WTC11 (cell line): ENCODE measurements at regions not wholly inside any gene's neighbourhood (a gene's known extent, or its start where the extent isn't known, plus 50 kb on each side); places are given as distances from the start of the nearest gene placed in this dataset.

ENCODE experiments used
- ATAC-seq: fragments of 200-7000 bp; cut with Tn5 transposase; 2 replicates; pipeline ENCODE4 v1.10.0; 2021; ENCODE audit warnings: mild to moderate bottlenecking, moderate library complexity
- CTCF ChIA-PET: fragments of 300-600 bp; sonication (Branson Sonifier 250); formaldehyde crosslinking; loops from one replicate; lab custom pipeline; 2021; ENCODE audit warnings: antibody characterized with exemption; lab: Charles Lee
- POLR2A ChIA-PET: fragments of 350-600 bp; sonication (Branson Sonifier 250); formaldehyde crosslinking; loops from one replicate; lab custom pipeline; 2021; ENCODE audit warnings: antibody characterized with exemption; lab: Charles Lee
- DNase-seq: peaks from one replicate; pipeline ENCODE4 v3.0.0; 2021; ENCODE audit warnings: low spot score
- H3K27ac Mint-ChIP-seq: 2 replicates; pipeline ENCODE4 v1.8.0; 2021; ENCODE audit warnings: mixed read lengths
- H3K27me3 Mint-ChIP-seq: 2 replicates; pipeline ENCODE4 v1.8.0; 2021; ENCODE audit warnings: low read depth, mild to moderate bottlenecking, moderate library complexity, mixed read lengths
- H3K36me3 Mint-ChIP-seq: 2 replicates; pipeline ENCODE4 v1.8.0; 2021; ENCODE audit warnings: mixed read lengths
- H3K4me1 Mint-ChIP-seq: 2 replicates; pipeline ENCODE4 v1.8.0; 2022; ENCODE audit warnings: mixed read lengths
- H3K4me3 Mint-ChIP-seq: 2 replicates; pipeline ENCODE4 v1.8.0; 2021; ENCODE audit warnings: mild to moderate bottlenecking, moderate library complexity, mixed read lengths
- H3K9me3 Mint-ChIP-seq: 2 replicates; pipeline ENCODE4 v1.8.0; 2021; ENCODE audit warnings: mixed read lengths
- ESRRA ChIP-seq: sonication (generic); formaldehyde crosslinking; IDR thresholded peaks from 2 replicates; pipeline ENCODE4 v1.8.1; 2022; ENCODE audit warnings: mild to moderate bottlenecking, missing genetic modification reagents, borderline replicate concordance
- FOXJ3 ChIP-seq: sonication (generic); formaldehyde crosslinking; IDR thresholded peaks from 2 replicates; pipeline ENCODE4 v1.9.0; 2021; ENCODE audit warnings: missing genetic modification reagents, mild to moderate bottlenecking, borderline replicate concordance
- IRF2 ChIP-seq: sonication (generic); formaldehyde crosslinking; IDR thresholded peaks from 2 replicates; pipeline ENCODE4 v1.8.0; 2022; ENCODE audit warnings: low read depth, missing genetic modification reagents, borderline replicate concordance
- NFE2L1 ChIP-seq: sonication (generic); formaldehyde crosslinking; IDR thresholded peaks from 2 replicates; pipeline ENCODE4 v1.8.1; 2023; ENCODE audit warnings: missing genetic modification reagents
- NR2C2 ChIP-seq: sonication (generic); formaldehyde crosslinking; IDR thresholded peaks from 2 replicates; pipeline ENCODE4 v1.8.0; 2022; ENCODE audit warnings: mild to moderate bottlenecking, missing genetic modification reagents
- OVOL2 ChIP-seq: fragments of 250-450 bp; sonication (Bioruptor Pico); IDR thresholded peaks from 2 replicates; pipeline ENCODE4 v1.9.0; 2021; ENCODE audit warnings: mild to moderate bottlenecking, borderline replicate concordance
- RELA ChIP-seq: sonication (generic); formaldehyde crosslinking; IDR thresholded peaks from 2 replicates; pipeline ENCODE4 v1.8.1; 2022; ENCODE audit warnings: missing genetic modification reagents, mild to moderate bottlenecking, borderline replicate concordance
- SMAD3 ChIP-seq: sonication (generic); formaldehyde crosslinking; IDR thresholded peaks from 2 replicates; pipeline ENCODE4 v1.8.0; 2022; ENCODE audit warnings: missing genetic modification reagents, mild to moderate bottlenecking, borderline replicate concordance
- TEAD1 ChIP-seq: sonication (generic); formaldehyde crosslinking; IDR thresholded peaks from 2 replicates; pipeline ENCODE4 v1.8.0; 2022; ENCODE audit warnings: mild to moderate bottlenecking, missing genetic modification reagents
- ZBTB21 ChIP-seq: sonication (generic); formaldehyde crosslinking; IDR thresholded peaks from 2 replicates; pipeline ENCODE4 v1.8.1; 2023; ENCODE audit warnings: mild to moderate bottlenecking, missing genetic modification reagents, borderline replicate concordance
- ZNF138 ChIP-seq: sonication (generic); formaldehyde crosslinking; conservative IDR thresholded peaks from 2 replicates; pipeline ENCODE4 v1.8.1; 2022; ENCODE audit warnings: mild to moderate bottlenecking, moderate library complexity, missing genetic modification reagents
- ZNF232 ChIP-seq: sonication (generic); formaldehyde crosslinking; IDR thresholded peaks from 2 replicates; pipeline ENCODE4 v1.8.0; 2022; ENCODE audit warnings: mild to moderate bottlenecking, missing genetic modification reagents
- ZNF281 ChIP-seq: sonication (generic); formaldehyde crosslinking; IDR thresholded peaks from 2 replicates; pipeline ENCODE4 v1.8.0; 2023; ENCODE audit warnings: mild to moderate bottlenecking, missing genetic modification reagents
- ZNF416 ChIP-seq: fragments of 250-450 bp; sonication (Bioruptor Pico); IDR thresholded peaks from 2 replicates; pipeline ENCODE4 v1.9.0; 2021; ENCODE audit warnings: mild to moderate bottlenecking, inconsistent platforms
- ZNF423 ChIP-seq: fragments of 250-450 bp; sonication (Bioruptor Pico); IDR thresholded peaks from 2 replicates; pipeline ENCODE4 v2.1.2; 2022; ENCODE audit warnings: mild to moderate bottlenecking, moderate library complexity
- TF ChIP-seq, protein P1 (sequence below): sonication (generic); formaldehyde crosslinking; IDR thresholded peaks from 2 replicates; pipeline ENCODE4 v1.8.1; 2023; ENCODE audit warnings: mild to moderate bottlenecking, missing genetic modification reagents
- TF ChIP-seq, protein P2 (sequence below): sonication (generic); formaldehyde crosslinking; IDR thresholded peaks from 2 replicates; pipeline ENCODE4 v1.8.0; 2022; ENCODE audit warnings: mild to moderate bottlenecking, missing genetic modification reagents
- TF ChIP-seq, protein P3 (sequence below): sonication (generic); formaldehyde crosslinking; IDR thresholded peaks from 2 replicates; pipeline ENCODE4 v1.8.1; 2023; ENCODE audit warnings: mild to moderate bottlenecking, missing genetic modification reagents, borderline replicate concordance
- TF ChIP-seq, protein P4 (sequence below): sonication (generic); formaldehyde crosslinking; IDR thresholded peaks from 2 replicates; pipeline ENCODE4 v1.8.1; 2022; ENCODE audit warnings: mild to moderate bottlenecking, missing genetic modification reagents, moderate library complexity, borderline replicate concordance

DNA sequence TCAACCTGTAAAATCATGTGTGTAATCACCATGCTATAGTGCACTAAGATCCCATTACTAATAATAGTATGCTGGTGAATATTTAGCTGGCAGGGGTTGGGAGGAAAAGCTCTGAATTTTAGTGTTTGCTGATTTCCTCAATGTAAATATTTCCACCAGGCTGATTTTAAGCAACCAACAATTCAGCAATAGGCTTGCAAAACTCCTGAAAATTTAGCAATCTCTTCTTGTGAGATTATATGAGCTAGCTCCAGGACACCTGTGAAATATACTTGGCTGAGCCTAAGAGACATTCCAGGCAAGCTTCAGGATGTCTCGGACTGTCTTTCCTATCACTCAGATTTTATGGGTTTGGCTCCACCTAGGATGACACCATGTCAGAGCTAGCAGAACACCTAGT, 106.9 kb upstream of the ANO4 start (continued):
- no peak for TF ChIP-seq TEAD1 (CRISPR knock-in tag)

- ATAC-seq (no peak), DNase-seq (no peak)
- peaks cover 52% of the 10 kb centered on the region for H3K9me3 Mint-ChIP-seq
- peaks cover 26% of the 10 kb centered on the region for H3K36me3 Mint-ChIP-seq
- peaks cover 3% of the 10 kb centered on the region; the same call in 1 of the 2 replicates for H3K27me3 Mint-ChIP-seq
- ChIA-PET CTCF (interaction anchor here (2.3 kb wide), 1 partner anchor 17 kb away, joined by 14 read pairs; no protein-coding TSS in a partner anchor), POLR2A (interaction anchor here (0.5 to 0.9 kb wide), 3 partner anchors 9 to 336 kb away, joined by 3 read pairs; no protein-coding TSS in a partner anchor)
- no peak overlapping the region for H3K4me3 Mint-ChIP-seq
- no peak overlapping the region for H3K27ac Mint-ChIP-seq
- no peak for TF ChIP-seq FOXJ3 (CRISPR knock-in tag)
- TF ChIP-seq ZBTB21: no peak
- no peak for TF ChIP-seq ZNF281
- TF ChIP-seq, protein P1, sequence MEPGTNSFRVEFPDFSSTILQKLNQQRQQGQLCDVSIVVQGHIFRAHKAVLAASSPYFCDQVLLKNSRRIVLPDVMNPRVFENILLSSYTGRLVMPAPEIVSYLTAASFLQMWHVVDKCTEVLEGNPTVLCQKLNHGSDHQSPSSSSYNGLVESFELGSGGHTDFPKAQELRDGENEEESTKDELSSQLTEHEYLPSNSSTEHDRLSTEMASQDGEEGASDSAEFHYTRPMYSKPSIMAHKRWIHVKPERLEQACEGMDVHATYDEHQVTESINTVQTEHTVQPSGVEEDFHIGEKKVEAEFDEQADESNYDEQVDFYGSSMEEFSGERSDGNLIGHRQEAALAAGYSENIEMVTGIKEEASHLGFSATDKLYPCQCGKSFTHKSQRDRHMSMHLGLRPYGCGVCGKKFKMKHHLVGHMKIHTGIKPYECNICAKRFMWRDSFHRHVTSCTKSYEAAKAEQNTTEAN (CRISPR knock-in tag): no peak
- no peak for TF ChIP-seq OVOL2 (CRISPR knock-in tag)
- TF ChIP-seq, protein P2, sequence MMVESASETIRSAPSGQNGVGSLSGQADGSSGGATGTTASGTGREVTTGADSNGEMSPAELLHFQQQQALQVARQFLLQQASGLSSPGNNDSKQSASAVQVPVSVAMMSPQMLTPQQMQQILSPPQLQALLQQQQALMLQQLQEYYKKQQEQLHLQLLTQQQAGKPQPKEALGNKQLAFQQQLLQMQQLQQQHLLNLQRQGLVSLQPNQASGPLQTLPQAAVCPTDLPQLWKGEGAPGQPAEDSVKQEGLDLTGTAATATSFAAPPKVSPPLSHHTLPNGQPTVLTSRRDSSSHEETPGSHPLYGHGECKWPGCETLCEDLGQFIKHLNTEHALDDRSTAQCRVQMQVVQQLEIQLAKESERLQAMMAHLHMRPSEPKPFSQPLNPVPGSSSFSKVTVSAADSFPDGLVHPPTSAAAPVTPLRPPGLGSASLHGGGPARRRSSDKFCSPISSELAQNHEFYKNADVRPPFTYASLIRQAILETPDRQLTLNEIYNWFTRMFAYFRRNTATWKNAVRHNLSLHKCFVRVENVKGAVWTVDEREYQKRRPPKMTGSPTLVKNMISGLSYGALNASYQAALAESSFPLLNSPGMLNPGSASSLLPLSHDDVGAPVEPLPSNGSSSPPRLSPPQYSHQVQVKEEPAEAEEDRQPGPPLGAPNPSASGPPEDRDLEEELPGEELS: no peak
- TF ChIP-seq, protein P3, sequence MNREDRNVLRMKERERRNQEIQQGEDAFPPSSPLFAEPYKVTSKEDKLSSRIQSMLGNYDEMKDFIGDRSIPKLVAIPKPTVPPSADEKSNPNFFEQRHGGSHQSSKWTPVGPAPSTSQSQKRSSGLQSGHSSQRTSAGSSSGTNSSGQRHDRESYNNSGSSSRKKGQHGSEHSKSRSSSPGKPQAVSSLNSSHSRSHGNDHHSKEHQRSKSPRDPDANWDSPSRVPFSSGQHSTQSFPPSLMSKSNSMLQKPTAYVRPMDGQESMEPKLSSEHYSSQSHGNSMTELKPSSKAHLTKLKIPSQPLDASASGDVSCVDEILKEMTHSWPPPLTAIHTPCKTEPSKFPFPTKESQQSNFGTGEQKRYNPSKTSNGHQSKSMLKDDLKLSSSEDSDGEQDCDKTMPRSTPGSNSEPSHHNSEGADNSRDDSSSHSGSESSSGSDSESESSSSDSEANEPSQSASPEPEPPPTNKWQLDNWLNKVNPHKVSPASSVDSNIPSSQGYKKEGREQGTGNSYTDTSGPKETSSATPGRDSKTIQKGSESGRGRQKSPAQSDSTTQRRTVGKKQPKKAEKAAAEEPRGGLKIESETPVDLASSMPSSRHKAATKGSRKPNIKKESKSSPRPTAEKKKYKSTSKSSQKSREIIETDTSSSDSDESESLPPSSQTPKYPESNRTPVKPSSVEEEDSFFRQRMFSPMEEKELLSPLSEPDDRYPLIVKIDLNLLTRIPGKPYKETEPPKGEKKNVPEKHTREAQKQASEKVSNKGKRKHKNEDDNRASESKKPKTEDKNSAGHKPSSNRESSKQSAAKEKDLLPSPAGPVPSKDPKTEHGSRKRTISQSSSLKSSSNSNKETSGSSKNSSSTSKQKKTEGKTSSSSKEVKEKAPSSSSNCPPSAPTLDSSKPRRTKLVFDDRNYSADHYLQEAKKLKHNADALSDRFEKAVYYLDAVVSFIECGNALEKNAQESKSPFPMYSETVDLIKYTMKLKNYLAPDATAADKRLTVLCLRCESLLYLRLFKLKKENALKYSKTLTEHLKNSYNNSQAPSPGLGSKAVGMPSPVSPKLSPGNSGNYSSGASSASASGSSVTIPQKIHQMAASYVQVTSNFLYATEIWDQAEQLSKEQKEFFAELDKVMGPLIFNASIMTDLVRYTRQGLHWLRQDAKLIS (CRISPR knock-in tag): no peak
- TF ChIP-seq SMAD3: no peak
- no peak for TF ChIP-seq ESRRA (CRISPR knock-in tag)
- TF ChIP-seq NFE2L1 (CRISPR knock-in tag): no peak
- H3K4me1 Mint-ChIP-seq: no peaks in the 10 kb centered on the region
These were observed 106.1 kb upstream of the ANO4 start for GRCh38 chr12:100688451-100688864.

- H3K9me3 Mint-ChIP-seq: peaks cover 24% of the 10 kb centered on the region
- no peaks in the 10 kb centered on the region for H3K27me3 Mint-ChIP-seq
- DNase-seq (no peak), ATAC-seq (no peak)
- H3K4me3 Mint-ChIP-seq: no peak overlapping the region
- no peaks in the 10 kb centered on the region for H3K36me3 Mint-ChIP-seq
- H3K4me1 Mint-ChIP-seq: peaks cover 4% of the 10 kb centered on the region
- TF ChIP-seq NR2C2 (CRISPR knock-in tag) (no peak), ZNF416 (CRISPR knock-in tag) (no peak), IRF2 (no peak), ZNF232 (CRISPR knock-in tag) (no peak), RELA (CRISPR knock-in tag) (no peak), ZNF423 (no peak), ZNF138 (CRISPR knock-in tag) (no peak)
- TF ChIP-seq, protein P4, sequence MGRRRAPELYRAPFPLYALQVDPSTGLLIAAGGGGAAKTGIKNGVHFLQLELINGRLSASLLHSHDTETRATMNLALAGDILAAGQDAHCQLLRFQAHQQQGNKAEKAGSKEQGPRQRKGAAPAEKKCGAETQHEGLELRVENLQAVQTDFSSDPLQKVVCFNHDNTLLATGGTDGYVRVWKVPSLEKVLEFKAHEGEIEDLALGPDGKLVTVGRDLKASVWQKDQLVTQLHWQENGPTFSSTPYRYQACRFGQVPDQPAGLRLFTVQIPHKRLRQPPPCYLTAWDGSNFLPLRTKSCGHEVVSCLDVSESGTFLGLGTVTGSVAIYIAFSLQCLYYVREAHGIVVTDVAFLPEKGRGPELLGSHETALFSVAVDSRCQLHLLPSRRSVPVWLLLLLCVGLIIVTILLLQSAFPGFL (CRISPR knock-in tag): no peak
- POLR2A ChIA-PET: no interaction called here
- no peak overlapping the region for H3K27ac Mint-ChIP-seq
- CTCF ChIA-PET: no interaction called here
These were observed 102.1 kb upstream of the ANO4 start for GRCh38 chr12:100692502-100692901.
